ENCODE measurements at regions not wholly inside any gene's neighbourhood (a gene's known extent, or its start where the extent isn't known, plus 50 kb on each side); places are given as distances from the start of the nearest gene placed in this dataset.

DNA sequence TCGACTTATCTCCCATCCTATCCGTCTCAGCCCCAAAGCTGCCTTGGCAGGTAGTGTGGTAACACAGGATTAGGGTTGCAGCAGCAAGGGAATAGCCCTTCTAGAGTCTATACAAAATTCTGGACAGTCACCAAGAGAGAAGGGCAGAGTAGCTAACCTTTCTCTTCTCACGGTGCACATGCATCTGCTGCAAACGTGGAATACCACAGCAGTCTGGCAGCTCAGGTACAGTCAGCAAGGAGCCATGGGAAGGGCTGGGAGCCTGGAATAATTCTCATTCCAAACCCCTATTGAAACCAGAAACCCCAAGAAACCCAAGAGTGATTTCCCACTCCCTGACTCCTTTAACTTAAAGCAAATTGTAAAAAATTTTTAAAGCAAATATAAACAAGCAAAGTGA lies 92.3 kb upstream of the THRB start:
- Histone ChIP-seq H3K4me1 (ENCODE audit: control insufficient read depth, insufficient read depth, low read length) (no peaks in the 10 kb centered on the region), H2AFZ (ENCODE audit: control insufficient read depth, low read depth, low read length) (no peak overlapping the region), H3K9me3 (replicated peaks; ENCODE audit: control insufficient read depth, insufficient read depth, low read length) (no peaks in the 10 kb centered on the region), H3K27me3 (replicated peaks in 1 of 2; ENCODE audit: control insufficient read depth in 2 of 2, insufficient read depth in 2 of 2, low read length in 1 of 2) (no peaks in the 10 kb centered on the region; a peak in 2 of 4 replicates), H3K36me3 (ENCODE audit: control insufficient read depth in 2 of 2, insufficient read depth in 2 of 2, low read length in 1 of 2) (no peaks in the 10 kb centered on the region), H3K4me2 (ENCODE audit: control insufficient read depth, insufficient read depth) (no peak overlapping the region), H3K9ac (ENCODE audit: control insufficient read depth, insufficient read depth, low read length) (no peak overlapping the region), H3K79me2 (ENCODE audit: control insufficient read depth, insufficient read depth, low read length) (no peaks in the 10 kb centered on the region), H3K4me3 (no peak overlapping the region), H3K27ac (ENCODE audit: control insufficient read depth, insufficient read depth) (no peak overlapping the region), H4K20me1 (ENCODE audit: control insufficient read depth, insufficient read depth) (no peaks in the 10 kb centered on the region)
- ChIA-PET CTCF (no interaction called here), POLR2A (no interaction called here), SMC1A (ENCODE audit: uncharacterized antibody, unreplicated experiment) (interaction anchor here (1.4 kb wide), 1 partner anchor 14 kb away, joined by 4 read pairs; no protein-coding TSS in a partner anchor), RAD21 (ENCODE audit: unreplicated experiment) (no interaction called here)
- no TSS peak for BruUV-seq (replicated peaks)
- DNase-seq (ENCODE audit: low read depth, low spot score) (no peak), FAIRE-seq (no peak), ATAC-seq (no peak)
- TF ChIP-seq HDAC6 (IDR thresholded peaks at IDR 0.05; ENCODE audit: unreplicated experiment) = no peak
- TF ChIP-seq, protein P1, sequence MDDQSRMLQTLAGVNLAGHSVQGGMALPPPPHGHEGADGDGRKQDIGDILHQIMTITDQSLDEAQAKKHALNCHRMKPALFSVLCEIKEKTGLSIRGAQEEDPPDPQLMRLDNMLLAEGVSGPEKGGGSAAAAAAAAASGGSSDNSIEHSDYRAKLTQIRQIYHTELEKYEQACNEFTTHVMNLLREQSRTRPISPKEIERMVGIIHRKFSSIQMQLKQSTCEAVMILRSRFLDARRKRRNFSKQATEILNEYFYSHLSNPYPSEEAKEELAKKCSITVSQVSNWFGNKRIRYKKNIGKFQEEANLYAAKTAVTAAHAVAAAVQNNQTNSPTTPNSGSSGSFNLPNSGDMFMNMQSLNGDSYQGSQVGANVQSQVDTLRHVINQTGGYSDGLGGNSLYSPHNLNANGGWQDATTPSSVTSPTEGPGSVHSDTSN (IDR thresholded peaks at IDR 0.05; ENCODE audit: insufficient replicate concordance, low read depth, low read length) = no peak
- 0% methylated on average over 4 of the region's 4 CpGs for WGBS (ENCODE audit: insufficient coverage, insufficient replicate concordance, low lambda C conversion rate, missing lambda C conversion rate)
- in situ Hi-C loops (cut with MboI) (no loop called here), intact Hi-C loops (cut with micrococcal nuclease; ENCODE audit: unreplicated experiment) (no loop called here)

DNA sequence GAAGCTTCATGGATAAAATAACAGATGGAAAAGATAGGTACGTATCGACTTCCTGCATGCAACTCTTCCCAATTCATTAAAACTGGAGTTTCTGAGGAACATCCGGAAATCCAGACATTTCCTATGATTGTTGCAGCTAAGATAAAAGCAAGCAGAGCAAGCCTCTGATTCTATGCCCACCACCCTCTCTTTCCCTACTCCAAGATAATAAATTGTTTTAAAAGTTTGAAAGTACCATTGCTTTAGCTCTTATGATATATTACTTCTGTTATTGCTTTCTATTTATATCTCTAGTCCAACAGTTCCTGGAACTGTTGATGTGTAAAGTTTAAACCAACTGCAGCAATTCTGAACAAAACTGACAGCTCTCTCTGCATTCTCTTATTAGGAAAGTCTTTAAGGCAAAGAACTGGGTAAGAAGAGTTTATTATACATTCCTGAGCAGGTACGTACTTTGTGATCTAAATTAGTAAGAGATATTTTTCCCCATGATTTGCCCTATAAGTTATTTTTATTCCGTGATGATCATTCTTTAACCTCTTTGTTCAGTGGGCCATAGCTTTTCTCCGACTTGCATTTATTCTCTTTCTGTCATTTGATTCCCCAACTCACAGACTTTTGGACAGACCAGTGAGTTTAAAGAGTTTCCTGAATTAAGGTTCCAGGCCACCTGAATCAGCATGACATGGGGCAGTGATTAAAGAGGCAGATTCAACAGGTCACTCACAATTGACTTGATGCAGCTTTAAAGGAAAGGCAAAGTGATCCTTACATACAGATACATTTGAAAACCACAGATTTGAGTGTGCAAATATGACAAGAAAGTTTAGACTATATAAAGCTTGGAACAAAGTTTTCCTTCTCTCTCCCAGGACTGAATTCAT lies 94.2 kb upstream of the THRB start:
- Histone ChIP-seq H3K9ac (ENCODE audit: control insufficient read depth, insufficient read depth, low read length) (no peak overlapping the region), H3K9me3 (replicated peaks; ENCODE audit: control insufficient read depth, insufficient read depth, low read length) (no peaks in the 10 kb centered on the region), H3K27me3 (replicated peaks in 1 of 2; ENCODE audit: control insufficient read depth in 2 of 2, insufficient read depth in 2 of 2, low read length in 1 of 2) (no peaks in the 10 kb centered on the region; a peak in 2 of 4 replicates), H3K4me1 (ENCODE audit: control insufficient read depth, insufficient read depth, low read length) (no peaks in the 10 kb centered on the region), H3K27ac (ENCODE audit: control insufficient read depth, insufficient read depth) (no peak overlapping the region), H3K4me3 (no peak overlapping the region), H3K79me2 (ENCODE audit: control insufficient read depth, insufficient read depth, low read length) (no peaks in the 10 kb centered on the region), H4K20me1 (ENCODE audit: control insufficient read depth, insufficient read depth) (no peaks in the 10 kb centered on the region), H2AFZ (ENCODE audit: control insufficient read depth, low read depth, low read length) (no peak overlapping the region), H3K4me2 (ENCODE audit: control insufficient read depth, insufficient read depth) (no peak overlapping the region), H3K36me3 (ENCODE audit: control insufficient read depth in 2 of 2, insufficient read depth in 2 of 2, low read length in 1 of 2) (no peaks in the 10 kb centered on the region)
- DNase-seq (ENCODE audit: low read depth, low spot score) (no peak), ATAC-seq (no peak), FAIRE-seq (no peak)
- POLR2A ChIA-PET = interaction anchor here (0.6 kb wide), 1 partner anchor 39 kb away, joined by 3 read pairs; no protein-coding TSS in a partner anchor
- CTCF ChIA-PET = interaction anchor here (0.9 kb wide), 2 partner anchors 12 to 176 kb away, joined by 3 to 4 read pairs; no protein-coding TSS in a partner anchor
- 5% methylated on average over 6 of the region's 6 CpGs for WGBS (ENCODE audit: insufficient coverage, insufficient replicate concordance, low lambda C conversion rate, missing lambda C conversion rate)
- no TSS peak for BruUV-seq (replicated peaks)
- intact Hi-C loops (cut with micrococcal nuclease; ENCODE audit: unreplicated experiment) = no loop called here
- in situ Hi-C loops (cut with MboI) = no loop called here
- RAD21 ChIA-PET (ENCODE audit: unreplicated experiment) = no interaction called here
- SMC1A ChIA-PET (ENCODE audit: uncharacterized antibody, unreplicated experiment) = interaction anchor here (0.9 kb wide), 1 partner anchor 15 kb away, joined by 3 read pairs; no protein-coding TSS in a partner anchor
- no peak for TF ChIP-seq JUNB (IDR thresholded peaks at IDR 0.05)
- no peak for TF ChIP-seq SMAD5 (IDR thresholded peaks at IDR 0.05; ENCODE audit: low read depth)
- TF ChIP-seq ZNF384 (IDR thresholded peaks at IDR 0.05; ENCODE audit: borderline replicate concordance, low read depth, low read length) = no peak
- TF ChIP-seq SREBF2 (IDR thresholded peaks at IDR 0.05; ENCODE audit: low read length) = no peak
- TF ChIP-seq ZZZ3 (IDR thresholded peaks at IDR 0.05; ENCODE audit: control insufficient read depth, insufficient read length, low read depth) = no peak
- no peak for TF ChIP-seq FOXK2 (IDR thresholded peaks at IDR 0.05)
- no peak for TF ChIP-seq ZNF207 (IDR thresholded peaks at IDR 0.05; ENCODE audit: borderline replicate concordance)
- no peak for TF ChIP-seq POU2F2 (IDR thresholded peaks at IDR 0.05; ENCODE audit: borderline replicate concordance, low read depth, low read length)
- TF ChIP-seq, protein P2, sequence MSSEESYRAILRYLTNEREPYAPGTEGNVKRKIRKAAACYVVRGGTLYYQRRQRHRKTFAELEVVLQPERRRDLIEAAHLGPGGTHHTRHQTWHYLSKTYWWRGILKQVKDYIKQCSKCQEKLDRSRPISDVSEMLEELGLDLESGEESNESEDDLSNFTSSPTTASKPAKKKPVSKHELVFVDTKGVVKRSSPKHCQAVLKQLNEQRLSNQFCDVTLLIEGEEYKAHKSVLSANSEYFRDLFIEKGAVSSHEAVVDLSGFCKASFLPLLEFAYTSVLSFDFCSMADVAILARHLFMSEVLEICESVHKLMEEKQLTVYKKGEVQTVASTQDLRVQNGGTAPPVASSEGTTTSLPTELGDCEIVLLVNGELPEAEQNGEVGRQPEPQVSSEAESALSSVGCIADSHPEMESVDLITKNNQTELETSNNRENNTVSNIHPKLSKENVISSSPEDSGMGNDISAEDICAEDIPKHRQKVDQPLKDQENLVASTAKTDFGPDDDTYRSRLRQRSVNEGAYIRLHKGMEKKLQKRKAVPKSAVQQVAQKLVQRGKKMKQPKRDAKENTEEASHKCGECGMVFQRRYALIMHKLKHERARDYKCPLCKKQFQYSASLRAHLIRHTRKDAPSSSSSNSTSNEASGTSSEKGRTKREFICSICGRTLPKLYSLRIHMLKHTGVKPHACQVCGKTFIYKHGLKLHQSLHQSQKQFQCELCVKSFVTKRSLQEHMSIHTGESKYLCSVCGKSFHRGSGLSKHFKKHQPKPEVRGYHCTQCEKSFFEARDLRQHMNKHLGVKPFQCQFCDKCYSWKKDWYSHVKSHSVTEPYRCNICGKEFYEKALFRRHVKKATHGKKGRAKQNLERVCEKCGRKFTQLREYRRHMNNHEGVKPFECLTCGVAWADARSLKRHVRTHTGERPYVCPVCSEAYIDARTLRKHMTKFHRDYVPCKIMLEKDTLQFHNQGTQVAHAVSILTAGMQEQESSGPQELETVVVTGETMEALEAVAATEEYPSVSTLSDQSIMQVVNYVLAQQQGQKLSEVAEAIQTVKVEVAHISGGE (CRISPR knock-in tag; IDR thresholded peaks at IDR 0.05) = no peak
- TF ChIP-seq ZNF24 (IDR thresholded peaks at IDR 0.05) = no peak

Data from GM12878 (cell line).